ENCODE measurements at regions not wholly inside any gene's neighbourhood (a gene's known extent, or its start where the extent isn't known, plus 50 kb on each side); places are given as distances from the start of the nearest gene placed in this dataset.

GRCh38 chr9:78468974-78469576 is 172.2 kb downstream of the PSAT1 start:
- TF ChIP-seq, protein P1, sequence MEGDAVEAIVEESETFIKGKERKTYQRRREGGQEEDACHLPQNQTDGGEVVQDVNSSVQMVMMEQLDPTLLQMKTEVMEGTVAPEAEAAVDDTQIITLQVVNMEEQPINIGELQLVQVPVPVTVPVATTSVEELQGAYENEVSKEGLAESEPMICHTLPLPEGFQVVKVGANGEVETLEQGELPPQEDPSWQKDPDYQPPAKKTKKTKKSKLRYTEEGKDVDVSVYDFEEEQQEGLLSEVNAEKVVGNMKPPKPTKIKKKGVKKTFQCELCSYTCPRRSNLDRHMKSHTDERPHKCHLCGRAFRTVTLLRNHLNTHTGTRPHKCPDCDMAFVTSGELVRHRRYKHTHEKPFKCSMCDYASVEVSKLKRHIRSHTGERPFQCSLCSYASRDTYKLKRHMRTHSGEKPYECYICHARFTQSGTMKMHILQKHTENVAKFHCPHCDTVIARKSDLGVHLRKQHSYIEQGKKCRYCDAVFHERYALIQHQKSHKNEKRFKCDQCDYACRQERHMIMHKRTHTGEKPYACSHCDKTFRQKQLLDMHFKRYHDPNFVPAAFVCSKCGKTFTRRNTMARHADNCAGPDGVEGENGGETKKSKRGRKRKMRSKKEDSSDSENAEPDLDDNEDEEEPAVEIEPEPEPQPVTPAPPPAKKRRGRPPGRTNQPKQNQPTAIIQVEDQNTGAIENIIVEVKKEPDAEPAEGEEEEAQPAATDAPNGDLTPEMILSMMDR (IDR thresholded peaks at IDR 0.05; ENCODE audit: insufficient read depth, low read length, poor library complexity, severe bottlenecking): no peak
- no peak for TF ChIP-seq EZH2phosphoT487 (conservative IDR thresholded peaks at IDR 0.05; ENCODE audit: low read length)
